ENCODE measurements at regions not wholly inside any gene's neighbourhood (a gene's known extent, or its start where the extent isn't known, plus 50 kb on each side); places are given as distances from the start of the nearest gene placed in this dataset.

DNA sequence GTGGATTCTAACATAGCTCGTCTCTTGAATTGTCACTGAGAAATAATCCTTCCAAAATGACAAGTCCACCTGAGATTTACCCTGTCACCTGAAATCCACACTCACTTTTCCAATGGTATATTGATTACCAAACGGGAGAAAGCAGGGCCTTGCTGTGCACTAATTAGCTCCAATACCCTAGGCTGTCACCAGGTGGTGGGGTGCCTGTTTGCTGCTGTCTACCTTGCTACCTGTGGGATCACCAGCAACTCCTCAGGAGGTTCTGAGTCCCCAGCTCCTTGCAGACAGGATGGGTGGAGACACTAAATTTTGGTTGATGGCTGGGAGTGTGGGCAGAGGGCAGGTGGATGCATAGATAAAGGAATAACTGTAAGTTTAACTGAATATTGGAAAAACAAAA is 237.2 kb upstream of the ZNF32 start:
- in situ Hi-C loops (cut with HindIII; ENCODE audit: low sequenced_read_pairs): no loop called here
- DNase-seq (ENCODE audit: low read depth, low spot score): no peak
- TF ChIP-seq, protein P1, sequence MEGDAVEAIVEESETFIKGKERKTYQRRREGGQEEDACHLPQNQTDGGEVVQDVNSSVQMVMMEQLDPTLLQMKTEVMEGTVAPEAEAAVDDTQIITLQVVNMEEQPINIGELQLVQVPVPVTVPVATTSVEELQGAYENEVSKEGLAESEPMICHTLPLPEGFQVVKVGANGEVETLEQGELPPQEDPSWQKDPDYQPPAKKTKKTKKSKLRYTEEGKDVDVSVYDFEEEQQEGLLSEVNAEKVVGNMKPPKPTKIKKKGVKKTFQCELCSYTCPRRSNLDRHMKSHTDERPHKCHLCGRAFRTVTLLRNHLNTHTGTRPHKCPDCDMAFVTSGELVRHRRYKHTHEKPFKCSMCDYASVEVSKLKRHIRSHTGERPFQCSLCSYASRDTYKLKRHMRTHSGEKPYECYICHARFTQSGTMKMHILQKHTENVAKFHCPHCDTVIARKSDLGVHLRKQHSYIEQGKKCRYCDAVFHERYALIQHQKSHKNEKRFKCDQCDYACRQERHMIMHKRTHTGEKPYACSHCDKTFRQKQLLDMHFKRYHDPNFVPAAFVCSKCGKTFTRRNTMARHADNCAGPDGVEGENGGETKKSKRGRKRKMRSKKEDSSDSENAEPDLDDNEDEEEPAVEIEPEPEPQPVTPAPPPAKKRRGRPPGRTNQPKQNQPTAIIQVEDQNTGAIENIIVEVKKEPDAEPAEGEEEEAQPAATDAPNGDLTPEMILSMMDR (IDR thresholded peaks at IDR 0.05; ENCODE audit: low read depth, low read length): no peak
- no peak overlapping the region for H3K4me3 ChIP-seq (ENCODE audit: low read depth, low read length)

DNA sequence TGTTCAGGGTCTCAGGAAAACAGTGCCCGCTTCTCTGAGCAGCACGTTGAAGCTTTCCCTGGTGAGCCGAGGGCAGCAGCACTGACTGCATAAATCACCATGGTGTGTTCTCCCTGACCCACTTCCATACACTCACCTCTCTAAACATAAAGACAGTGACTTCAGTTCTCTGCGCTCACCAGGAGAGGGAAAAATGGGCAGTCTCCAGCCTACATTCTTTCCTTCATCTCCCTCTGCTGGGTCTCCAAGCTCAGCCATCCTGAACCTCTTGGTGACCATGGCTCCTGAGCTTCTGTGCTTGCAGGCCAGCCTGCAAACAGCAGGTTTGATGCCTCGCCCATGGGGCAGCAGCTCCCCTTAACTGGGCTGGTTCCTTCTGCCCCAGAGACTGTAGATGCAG is 236.6 kb upstream of the ZNF32 start:
- TF ChIP-seq, protein P1 (IDR thresholded peaks at IDR 0.05; ENCODE audit: low read depth, low read length): no peak
- in situ Hi-C loops (cut with HindIII; ENCODE audit: low sequenced_read_pairs): no loop called here
- no peak overlapping the region for H3K4me3 ChIP-seq (ENCODE audit: low read depth, low read length)
- DNase-seq (ENCODE audit: low read depth, low spot score): no peak

DNA sequence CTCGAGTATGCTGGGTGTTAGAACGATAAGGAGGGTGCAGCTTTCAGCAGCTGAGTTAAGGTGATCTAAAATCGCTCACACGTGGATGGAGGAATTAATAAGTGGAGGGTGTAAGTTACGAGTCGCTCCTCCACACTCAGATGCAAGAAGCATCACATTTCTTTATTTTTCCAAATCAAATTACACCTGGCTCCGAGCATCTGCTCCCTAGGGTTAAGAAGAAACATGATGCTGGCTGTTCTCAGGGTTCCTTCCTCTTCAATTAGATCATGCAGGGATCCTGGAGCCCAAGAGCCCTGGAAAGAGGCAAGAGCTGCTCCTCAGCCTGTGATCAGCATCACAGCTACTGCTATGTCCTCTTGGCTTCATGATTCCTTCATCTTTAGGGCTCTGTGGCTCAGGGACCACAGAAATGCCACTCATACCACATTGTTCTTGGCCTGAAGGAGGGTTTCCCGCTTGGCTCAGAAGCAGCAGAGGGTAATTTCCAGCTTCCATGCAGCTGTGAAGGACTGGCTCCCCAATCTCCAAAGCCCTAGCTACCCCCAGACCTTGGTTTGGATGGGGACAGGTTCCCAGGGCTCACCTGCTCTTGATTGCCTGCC is 235.9 kb upstream of the ZNF32 start:
- in situ Hi-C loops (cut with HindIII; ENCODE audit: low sequenced_read_pairs): no loop called here
- TF ChIP-seq, protein P1 (IDR thresholded peaks at IDR 0.05; ENCODE audit: low read depth, low read length): no peak
- DNase-seq (ENCODE audit: low read depth, low spot score): no peak
- H3K4me3 ChIP-seq (ENCODE audit: low read depth, low read length): no peak overlapping the region

GRCh38 chr10:43882711-43883110 is 234.0 kb upstream of the ZNF32 start:
- in situ Hi-C loops (cut with HindIII; ENCODE audit: low sequenced_read_pairs): no loop called here
- no peak overlapping the region for H3K4me3 ChIP-seq (ENCODE audit: low read depth, low read length)
- no peak for DNase-seq (ENCODE audit: low read depth, low spot score)
- TF ChIP-seq, protein P1 (IDR thresholded peaks at IDR 0.05; ENCODE audit: low read depth, low read length): no peak

GRCh38 chr10:43881657-43882056 is 233.0 kb upstream of the ZNF32 start:
- H3K4me3 ChIP-seq (ENCODE audit: low read depth, low read length): no peak overlapping the region
- in situ Hi-C loops (cut with HindIII; ENCODE audit: low sequenced_read_pairs): no loop called here
- TF ChIP-seq, protein P1 (IDR thresholded peaks at IDR 0.05; ENCODE audit: low read depth, low read length): no peak
- DNase-seq (ENCODE audit: low read depth, low spot score): no peak

- in situ Hi-C loops (cut with HindIII; ENCODE audit: low sequenced_read_pairs): no loop called here
- H3K4me3 ChIP-seq (ENCODE audit: low read depth, low read length): no peak overlapping the region
- no peak for DNase-seq (ENCODE audit: low read depth, low spot score)
- TF ChIP-seq, protein P1 (IDR thresholded peaks at IDR 0.05; ENCODE audit: low read depth, low read length): no peak
Observed at GRCh38 chr10:43880160-43880559, 231.5 kb upstream of the ZNF32 start.

GRCh38 chr10:43879742-43880141 is 231.1 kb upstream of the ZNF32 start:
- no peak for DNase-seq (ENCODE audit: low read depth, low spot score)
- TF ChIP-seq, protein P1 (IDR thresholded peaks at IDR 0.05; ENCODE audit: low read depth, low read length): no peak
- in situ Hi-C loops (cut with HindIII; ENCODE audit: low sequenced_read_pairs): no loop called here

More at GRCh38 chr10:43879742-43880141, 231.1 kb upstream of the ZNF32 start:
- H3K4me3 ChIP-seq (ENCODE audit: low read depth, low read length): no peak overlapping the region
